GM12872 (cell line): ENCODE measurements at regions not wholly inside any gene's neighbourhood (a gene's known extent, or its start where the extent isn't known, plus 50 kb on each side); places are given as distances from the start of the nearest gene placed in this dataset.

Experiments used
- TF ChIP-seq, protein P1 (sequence below): IDR thresholded peaks from 3 replicates; pipeline ENCODE4 v1.5.1; 2011; ENCODE audit warnings: low read depth, mild to moderate bottlenecking, low read length, moderate library complexity; ENCODE audit not compliant: insufficient read depth

DNA sequence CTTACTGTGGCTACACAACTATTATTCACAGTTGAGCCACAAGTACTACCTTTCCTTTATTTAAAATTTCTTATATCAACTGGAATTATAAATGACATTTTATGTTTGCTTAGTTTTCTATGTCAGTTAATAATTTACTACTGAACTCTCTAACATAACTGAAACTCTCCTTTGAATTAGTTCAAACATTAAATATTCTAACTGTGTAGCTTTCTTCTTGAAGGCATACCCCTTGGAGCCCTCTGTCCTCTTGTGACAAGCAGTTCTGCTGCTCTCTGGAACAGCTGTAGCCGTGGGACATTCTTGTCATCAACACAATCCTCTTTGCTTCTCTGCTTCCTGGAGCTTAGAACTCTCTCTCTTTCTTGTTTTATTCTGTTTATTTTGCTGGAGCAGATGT, 244.8 kb downstream of the NHLRC3 start:
- TF ChIP-seq, protein P1, sequence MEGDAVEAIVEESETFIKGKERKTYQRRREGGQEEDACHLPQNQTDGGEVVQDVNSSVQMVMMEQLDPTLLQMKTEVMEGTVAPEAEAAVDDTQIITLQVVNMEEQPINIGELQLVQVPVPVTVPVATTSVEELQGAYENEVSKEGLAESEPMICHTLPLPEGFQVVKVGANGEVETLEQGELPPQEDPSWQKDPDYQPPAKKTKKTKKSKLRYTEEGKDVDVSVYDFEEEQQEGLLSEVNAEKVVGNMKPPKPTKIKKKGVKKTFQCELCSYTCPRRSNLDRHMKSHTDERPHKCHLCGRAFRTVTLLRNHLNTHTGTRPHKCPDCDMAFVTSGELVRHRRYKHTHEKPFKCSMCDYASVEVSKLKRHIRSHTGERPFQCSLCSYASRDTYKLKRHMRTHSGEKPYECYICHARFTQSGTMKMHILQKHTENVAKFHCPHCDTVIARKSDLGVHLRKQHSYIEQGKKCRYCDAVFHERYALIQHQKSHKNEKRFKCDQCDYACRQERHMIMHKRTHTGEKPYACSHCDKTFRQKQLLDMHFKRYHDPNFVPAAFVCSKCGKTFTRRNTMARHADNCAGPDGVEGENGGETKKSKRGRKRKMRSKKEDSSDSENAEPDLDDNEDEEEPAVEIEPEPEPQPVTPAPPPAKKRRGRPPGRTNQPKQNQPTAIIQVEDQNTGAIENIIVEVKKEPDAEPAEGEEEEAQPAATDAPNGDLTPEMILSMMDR: no peak

DNA sequence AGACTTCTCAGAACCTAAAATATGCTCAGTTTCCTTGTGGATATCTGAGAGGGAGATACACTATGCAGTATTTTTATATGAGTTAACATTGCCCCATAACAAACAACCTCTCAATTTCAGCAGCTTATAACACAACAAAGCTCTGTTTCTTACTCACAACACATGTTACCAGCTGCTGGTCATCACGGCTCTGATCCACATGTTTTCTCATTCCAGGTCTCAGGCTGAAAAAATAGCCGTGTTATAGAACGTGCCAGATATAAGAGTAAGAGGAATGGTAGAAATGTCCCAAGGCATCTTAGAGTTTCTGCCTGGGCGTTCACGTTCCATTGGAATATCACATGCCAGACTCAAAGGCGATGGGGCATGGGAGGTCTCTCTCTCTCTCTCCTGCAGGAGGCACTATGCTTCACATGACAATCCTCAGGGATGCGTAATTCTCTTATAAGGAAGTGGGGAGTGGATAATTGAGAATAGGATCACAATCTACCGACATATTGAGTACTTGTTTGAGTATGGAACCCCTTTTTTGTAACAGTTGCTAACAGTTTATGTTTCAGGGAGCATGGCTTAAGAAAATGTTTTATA, 246.6 kb downstream of the NHLRC3 start:
- TF ChIP-seq, protein P1: 0 out of 3 replicates have a peak, but pooled peaks have one; percentile 6
